AG10803 (cell line): ENCODE measurements at regions not wholly inside any gene's neighbourhood (a gene's known extent, or its start where the extent isn't known, plus 50 kb on each side); places are given as distances from the start of the nearest gene placed in this dataset.
A peak's percentile ranks its signal among the peaks of the same experiment; 100 is the strongest.

Source experiments
- DNase-seq: peaks from one replicate; pipeline ENCODE4 v3.0.0; 2010; ENCODE audit warnings: low read depth
- H3K4me3 ChIP-seq: 2 replicates; pipeline ENCODE4 v1.5.1; 2011; ENCODE audit warnings: mild to moderate bottlenecking, low read length, control low read depth
- TF ChIP-seq, protein P1 (sequence below): conservative IDR thresholded peaks from 2 replicates; pipeline ENCODE4 v1.5.1; 2011; ENCODE audit warnings: mild to moderate bottlenecking, low read length, control low read depth, inconsistent platforms

DNA sequence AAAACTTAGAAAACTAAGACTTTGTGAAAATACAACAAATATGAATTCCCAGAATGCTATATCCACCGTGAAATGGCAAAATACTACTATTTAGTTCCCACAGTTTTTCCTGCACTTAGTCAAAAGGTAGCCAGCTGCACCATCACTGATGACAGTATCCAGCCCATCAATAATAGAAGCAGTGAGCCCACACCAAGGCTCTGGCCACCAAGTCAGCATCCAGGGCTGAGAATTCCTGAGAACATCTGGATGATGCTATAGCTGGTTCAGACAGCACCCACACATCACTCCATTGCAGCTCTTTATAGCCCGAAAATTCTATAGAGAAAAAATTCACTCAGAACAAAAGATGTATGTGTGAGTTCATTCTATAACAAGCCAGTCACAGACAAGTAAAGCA, 159.1 kb upstream of the SPATS2L start:
- no peak overlapping the region for H3K4me3 ChIP-seq
- DNase-seq: no peak
- TF ChIP-seq, protein P1, sequence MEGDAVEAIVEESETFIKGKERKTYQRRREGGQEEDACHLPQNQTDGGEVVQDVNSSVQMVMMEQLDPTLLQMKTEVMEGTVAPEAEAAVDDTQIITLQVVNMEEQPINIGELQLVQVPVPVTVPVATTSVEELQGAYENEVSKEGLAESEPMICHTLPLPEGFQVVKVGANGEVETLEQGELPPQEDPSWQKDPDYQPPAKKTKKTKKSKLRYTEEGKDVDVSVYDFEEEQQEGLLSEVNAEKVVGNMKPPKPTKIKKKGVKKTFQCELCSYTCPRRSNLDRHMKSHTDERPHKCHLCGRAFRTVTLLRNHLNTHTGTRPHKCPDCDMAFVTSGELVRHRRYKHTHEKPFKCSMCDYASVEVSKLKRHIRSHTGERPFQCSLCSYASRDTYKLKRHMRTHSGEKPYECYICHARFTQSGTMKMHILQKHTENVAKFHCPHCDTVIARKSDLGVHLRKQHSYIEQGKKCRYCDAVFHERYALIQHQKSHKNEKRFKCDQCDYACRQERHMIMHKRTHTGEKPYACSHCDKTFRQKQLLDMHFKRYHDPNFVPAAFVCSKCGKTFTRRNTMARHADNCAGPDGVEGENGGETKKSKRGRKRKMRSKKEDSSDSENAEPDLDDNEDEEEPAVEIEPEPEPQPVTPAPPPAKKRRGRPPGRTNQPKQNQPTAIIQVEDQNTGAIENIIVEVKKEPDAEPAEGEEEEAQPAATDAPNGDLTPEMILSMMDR: no peak

DNA sequence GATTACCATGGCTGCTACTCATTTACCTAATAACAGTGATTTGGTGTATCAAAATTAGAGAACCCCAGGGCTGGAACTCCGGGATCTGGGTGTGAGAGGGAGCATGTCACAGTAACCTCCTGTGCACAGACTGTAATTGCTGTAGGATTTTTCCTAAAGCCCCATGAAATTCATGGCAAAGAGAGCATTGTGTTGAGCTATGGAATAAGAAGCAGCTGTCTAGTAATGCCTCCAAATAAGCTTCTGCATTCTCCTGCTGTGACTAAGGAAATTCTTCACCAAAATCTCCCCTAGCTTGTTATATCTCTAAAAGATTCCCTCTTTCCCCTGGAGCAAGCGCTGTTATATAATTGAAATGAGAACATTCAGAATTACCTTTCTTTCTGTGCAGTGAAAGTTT, 158.1 kb upstream of the SPATS2L start:
- no peak overlapping the region for H3K4me3 ChIP-seq
- DNase-seq: no peak
- TF ChIP-seq, protein P1: no peak

DNA sequence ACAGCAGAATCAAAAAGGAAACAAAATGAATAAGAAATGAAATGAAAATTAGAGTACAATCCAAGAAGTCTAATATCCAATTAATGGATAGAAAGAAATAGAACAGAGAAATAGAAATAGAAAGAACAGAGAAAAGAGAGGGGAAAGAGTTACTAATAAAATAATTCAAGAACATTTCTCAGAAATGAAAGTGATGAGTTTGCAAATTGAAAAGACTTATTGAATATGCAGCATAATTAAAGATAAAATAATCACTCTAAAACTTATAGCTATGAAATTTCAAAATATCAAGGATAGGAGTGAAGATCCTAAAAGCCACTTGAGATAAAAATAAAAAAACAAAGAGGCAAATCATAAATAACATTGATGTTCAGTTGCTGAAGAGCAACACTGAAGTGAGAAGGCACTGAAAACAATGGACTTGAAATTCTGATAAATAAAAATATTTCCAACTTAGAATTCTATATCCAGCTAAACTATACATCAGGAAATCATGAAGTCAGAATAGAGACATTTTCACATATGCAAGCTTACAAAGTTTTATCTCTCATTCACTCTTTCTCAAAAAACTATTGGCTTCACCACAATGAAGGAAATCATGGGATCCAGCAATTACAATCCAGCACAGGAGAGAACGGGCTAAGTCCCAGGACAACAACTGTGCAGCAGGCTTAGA, 155.9 kb upstream of the SPATS2L start:
- DNase-seq: no peak
- TF ChIP-seq, protein P1: no peak
- H3K4me3 ChIP-seq: no peak overlapping the region

DNA sequence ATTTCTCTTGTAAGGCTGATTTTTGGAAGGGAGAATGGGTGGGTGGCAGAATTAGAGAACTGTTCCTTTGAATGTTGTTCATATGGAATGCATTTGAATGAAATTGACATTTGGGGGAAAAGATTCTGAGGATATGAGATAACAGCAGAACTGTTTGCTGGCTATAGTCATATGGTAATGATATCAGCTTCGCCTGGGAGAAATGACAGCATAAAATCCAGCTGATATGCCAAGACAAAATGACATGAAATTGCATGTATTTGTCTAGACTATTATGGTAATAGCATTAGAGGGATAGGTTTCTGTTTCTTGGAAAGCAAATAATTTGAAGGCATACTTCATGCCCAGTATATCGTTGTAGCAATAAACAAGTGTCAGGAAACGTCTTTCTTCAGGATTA, 150.8 kb upstream of the SPATS2L start:
- H3K4me3 ChIP-seq: no peak overlapping the region; the same call in 1 of the 2 replicates
- no peak for DNase-seq
- TF ChIP-seq, protein P1: no peak

DNA sequence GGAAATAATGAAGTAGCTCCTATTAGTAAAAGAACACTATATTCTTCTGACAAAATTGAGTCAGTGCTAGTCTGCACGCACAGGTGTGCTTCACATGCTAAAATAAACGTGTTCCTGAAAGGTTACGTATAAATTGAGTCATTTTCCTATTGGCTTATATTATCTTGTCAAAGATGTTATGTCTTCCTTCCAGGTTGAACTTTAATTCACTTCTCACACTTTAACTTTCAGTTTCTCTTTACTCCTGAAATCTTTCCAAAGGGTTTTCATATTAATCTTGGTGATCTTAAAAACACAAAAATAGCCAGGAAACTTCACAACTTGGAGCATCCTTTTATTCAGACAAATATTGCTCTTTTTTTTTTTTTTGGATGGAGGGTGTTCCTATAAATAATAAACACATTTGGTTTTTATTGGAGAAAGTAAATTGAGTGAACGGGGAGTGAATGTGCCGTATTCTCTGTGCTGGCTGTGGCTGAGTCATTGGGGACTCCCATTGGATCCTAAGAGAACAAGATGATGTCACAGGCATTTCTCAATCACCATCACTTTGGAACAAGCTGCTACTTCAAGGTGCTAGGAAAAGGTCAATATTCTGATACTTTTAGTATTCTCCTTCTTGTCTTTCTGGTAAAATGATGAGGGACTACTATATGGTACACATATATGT, 150.2 kb upstream of the SPATS2L start:
- H3K4me3 ChIP-seq: peak overlapping the region; percentile 49
- TF ChIP-seq, protein P1: no peak
- peak; percentile 80 for DNase-seq

DNA sequence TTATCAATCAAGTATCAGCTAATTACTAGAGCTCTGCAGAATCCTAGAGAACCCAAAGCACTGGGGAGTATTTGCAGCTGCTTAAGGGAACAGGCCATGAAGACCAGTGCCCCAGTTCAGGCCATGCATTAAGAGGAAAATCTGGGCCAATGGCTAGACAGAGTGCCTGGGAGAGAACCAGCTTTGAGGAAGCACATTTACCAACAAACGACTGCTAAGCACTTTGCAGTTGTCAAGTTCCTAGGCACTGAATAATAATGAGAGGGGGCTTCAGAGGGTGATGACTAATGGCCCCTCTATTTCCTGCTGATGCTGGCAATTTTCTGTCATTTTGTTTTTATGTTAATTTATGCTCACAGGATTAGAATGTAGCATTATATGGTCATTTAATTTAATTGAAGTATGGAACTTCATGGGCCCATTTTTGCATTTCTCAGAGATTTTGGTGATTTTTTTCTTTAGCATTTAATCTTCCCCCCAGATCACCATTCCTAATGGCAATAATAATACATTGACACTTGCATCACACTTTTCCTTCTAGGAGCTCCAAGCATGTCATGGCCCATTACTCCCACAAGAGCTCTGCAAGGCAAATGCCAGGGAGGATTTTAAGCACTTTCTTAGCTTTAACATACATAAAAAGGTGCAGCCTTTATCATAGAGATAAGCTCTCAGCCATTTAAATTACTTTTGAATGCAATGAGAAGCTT, 147.7 kb upstream of the SPATS2L start:
- TF ChIP-seq, protein P1: no peak
- no peak for DNase-seq
- H3K4me3 ChIP-seq: no peak overlapping the region
